Stimulated activated naive CD8-positive, alpha-beta T cell treated with anti-CD3 and anti-CD28 coated beads, Interleukin-15, Interleukin-2, amounts not matched to agents 100 ng/mL and 50 ng/mL, for 24 hours (primary cell): ENCODE measurements at regions not wholly inside any gene's neighbourhood (a gene's known extent, or its start where the extent isn't known, plus 50 kb on each side); places are given as distances from the start of the nearest gene placed in this dataset.

Experiments used
- H3K27ac Mint-ChIP-seq: one replicate; pipeline ENCODE4 v1.8.0; 2021; ENCODE audit warnings: mild to moderate bottlenecking, mixed read lengths
- H3K27me3 Mint-ChIP-seq: one replicate; pipeline ENCODE4 v1.8.0; 2021; ENCODE audit warnings: mixed read lengths
- H3K36me3 Mint-ChIP-seq: one replicate; pipeline ENCODE4 v1.8.0; 2021; ENCODE audit warnings: low read depth, mixed read lengths
- H3K4me1 Mint-ChIP-seq: one replicate; pipeline ENCODE4 v1.8.0; 2021; ENCODE audit warnings: low read depth, mixed read lengths
- H3K4me3 Mint-ChIP-seq: one replicate; pipeline ENCODE4 v1.8.0; 2021; ENCODE audit warnings: mild to moderate bottlenecking, mixed read lengths
- H3K9me3 Mint-ChIP-seq: one replicate; pipeline ENCODE4 v1.8.0; 2021; ENCODE audit warnings: mixed read lengths

GRCh38 chr6:140101367-140101766, 726.9 kb upstream of the CITED2 start:
- Mint-ChIP-seq H3K27me3 (no peaks in the 10 kb centered on the region), H3K9me3 (no peaks in the 10 kb centered on the region), H3K27ac (no peak overlapping the region), H3K4me1 (no peaks in the 10 kb centered on the region), H3K4me3 (no peak overlapping the region), H3K36me3 (no peaks in the 10 kb centered on the region)

GRCh38 chr6:140095532-140095931, 721.1 kb upstream of the CITED2 start:
- H3K36me3 Mint-ChIP-seq, result no peaks in the 10 kb centered on the region
- H3K4me1 Mint-ChIP-seq, result no peaks in the 10 kb centered on the region
- H3K27ac Mint-ChIP-seq, result no peak overlapping the region
- H3K4me3 Mint-ChIP-seq, result no peak overlapping the region
- H3K9me3 Mint-ChIP-seq, result no peaks in the 10 kb centered on the region
- no peaks in the 10 kb centered on the region for H3K27me3 Mint-ChIP-seq

- Mint-ChIP-seq H3K4me3 (no peak overlapping the region), H3K27me3 (peaks cover 4% of the 10 kb centered on the region), H3K9me3 (no peaks in the 10 kb centered on the region), H3K27ac (no peak overlapping the region), H3K36me3 (no peaks in the 10 kb centered on the region), H3K4me1 (no peaks in the 10 kb centered on the region)
These were observed 717.4 kb upstream of the CITED2 start for GRCh38 chr6:140091895-140092294.

GRCh38 chr6:140090871-140091270, 716.4 kb upstream of the CITED2 start:
- H3K4me1 Mint-ChIP-seq, result no peaks in the 10 kb centered on the region
- H3K27ac Mint-ChIP-seq, result no peak overlapping the region
- no peaks in the 10 kb centered on the region for H3K36me3 Mint-ChIP-seq
- H3K27me3 Mint-ChIP-seq, result peaks cover 4% of the 10 kb centered on the region
- no peak overlapping the region for H3K4me3 Mint-ChIP-seq
- no peaks in the 10 kb centered on the region for H3K9me3 Mint-ChIP-seq

GRCh38 chr6:140083375-140083774, 708.9 kb upstream of the CITED2 start:
- no peak overlapping the region for H3K27ac Mint-ChIP-seq
- H3K27me3 Mint-ChIP-seq, result peaks cover 9% of the 10 kb centered on the region
- no peaks in the 10 kb centered on the region for H3K4me1 Mint-ChIP-seq
- H3K4me3 Mint-ChIP-seq, result no peak overlapping the region
- no peaks in the 10 kb centered on the region for H3K36me3 Mint-ChIP-seq
- no peaks in the 10 kb centered on the region for H3K9me3 Mint-ChIP-seq

- Mint-ChIP-seq H3K27ac (no peak overlapping the region), H3K27me3 (peaks cover 8% of the 10 kb centered on the region), H3K4me3 (no peak overlapping the region), H3K9me3 (no peaks in the 10 kb centered on the region), H3K36me3 (no peaks in the 10 kb centered on the region), H3K4me1 (no peaks in the 10 kb centered on the region)
These were observed 708.4 kb upstream of the CITED2 start for GRCh38 chr6:140082867-140083297.

GRCh38 chr6:140079328-140079727, 704.9 kb upstream of the CITED2 start:
- Mint-ChIP-seq H3K36me3 (no peaks in the 10 kb centered on the region), H3K4me3 (no peak overlapping the region), H3K4me1 (no peaks in the 10 kb centered on the region), H3K27ac (no peak overlapping the region), H3K9me3 (no peaks in the 10 kb centered on the region), H3K27me3 (peaks cover 5% of the 10 kb centered on the region)

- no peak overlapping the region for H3K27ac Mint-ChIP-seq
- peaks cover 9% of the 10 kb centered on the region for H3K27me3 Mint-ChIP-seq
- H3K36me3 Mint-ChIP-seq, result no peaks in the 10 kb centered on the region
These were observed 704.2 kb upstream of the CITED2 start for GRCh38 chr6:140078561-140079125.

GRCh38 chr6:140077827-140078560, 703.5 kb upstream of the CITED2 start:
- peaks cover 11% of the 10 kb centered on the region for H3K27me3 Mint-ChIP-seq
- H3K36me3 Mint-ChIP-seq, result no peaks in the 10 kb centered on the region
- no peak overlapping the region for H3K4me3 Mint-ChIP-seq
- H3K27ac Mint-ChIP-seq, result no peak overlapping the region
- no peaks in the 10 kb centered on the region for H3K4me1 Mint-ChIP-seq
- no peaks in the 10 kb centered on the region for H3K9me3 Mint-ChIP-seq

More at GRCh38 chr6:140078561-140079125, 704.2 kb upstream of the CITED2 start:
- Mint-ChIP-seq H3K4me1 (no peaks in the 10 kb centered on the region), H3K9me3 (no peaks in the 10 kb centered on the region), H3K4me3 (no peak overlapping the region)

GRCh38 chr6:140076105-140076504, 701.7 kb upstream of the CITED2 start:
- no peak overlapping the region for H3K27ac Mint-ChIP-seq
- H3K4me3 Mint-ChIP-seq, result no peak overlapping the region
- no peaks in the 10 kb centered on the region for H3K9me3 Mint-ChIP-seq
- H3K36me3 Mint-ChIP-seq, result no peaks in the 10 kb centered on the region
- no peaks in the 10 kb centered on the region for H3K4me1 Mint-ChIP-seq
- H3K27me3 Mint-ChIP-seq, result peaks cover 11% of the 10 kb centered on the region

GRCh38 chr6:140073456-140073855, 699.0 kb upstream of the CITED2 start:
- no peak overlapping the region for H3K4me3 Mint-ChIP-seq
- H3K9me3 Mint-ChIP-seq, result no peaks in the 10 kb centered on the region
- H3K27me3 Mint-ChIP-seq, result peaks cover 10% of the 10 kb centered on the region
- H3K4me1 Mint-ChIP-seq, result no peaks in the 10 kb centered on the region
- H3K27ac Mint-ChIP-seq, result no peak overlapping the region
- no peaks in the 10 kb centered on the region for H3K36me3 Mint-ChIP-seq

GRCh38 chr6:140071601-140072062, 697.2 kb upstream of the CITED2 start:
- peaks cover 15% of the 10 kb centered on the region for H3K27me3 Mint-ChIP-seq
- H3K9me3 Mint-ChIP-seq, result no peaks in the 10 kb centered on the region
- no peaks in the 10 kb centered on the region for H3K4me1 Mint-ChIP-seq
- H3K27ac Mint-ChIP-seq, result no peak overlapping the region
- H3K36me3 Mint-ChIP-seq, result no peaks in the 10 kb centered on the region
- H3K4me3 Mint-ChIP-seq, result no peak overlapping the region

- Mint-ChIP-seq H3K9me3 (no peaks in the 10 kb centered on the region), H3K36me3 (no peaks in the 10 kb centered on the region), H3K27me3 (peaks cover 19% of the 10 kb centered on the region), H3K4me3 (no peak overlapping the region), H3K27ac (no peak overlapping the region), H3K4me1 (no peaks in the 10 kb centered on the region)
These were observed 696.5 kb upstream of the CITED2 start for GRCh38 chr6:140070846-140071473.

GRCh38 chr6:140069576-140069975, 695.1 kb upstream of the CITED2 start:
- Mint-ChIP-seq H3K4me3 (no peak overlapping the region), H3K27me3 (peaks cover 19% of the 10 kb centered on the region), H3K27ac (no peak overlapping the region), H3K4me1 (no peaks in the 10 kb centered on the region), H3K36me3 (no peaks in the 10 kb centered on the region), H3K9me3 (no peaks in the 10 kb centered on the region)

- H3K4me1 Mint-ChIP-seq, result no peaks in the 10 kb centered on the region
- H3K27ac Mint-ChIP-seq, result no peak overlapping the region
- peaks cover 16% of the 10 kb centered on the region for H3K27me3 Mint-ChIP-seq
- H3K9me3 Mint-ChIP-seq, result no peaks in the 10 kb centered on the region
- no peak overlapping the region for H3K4me3 Mint-ChIP-seq
- H3K36me3 Mint-ChIP-seq, result no peaks in the 10 kb centered on the region
These were observed 694.4 kb upstream of the CITED2 start for GRCh38 chr6:140068801-140069200.
